VCaP (cell line): ENCODE measurements at regions not wholly inside any gene's neighbourhood (a gene's known extent, or its start where the extent isn't known, plus 50 kb on each side); places are given as distances from the start of the nearest gene placed in this dataset.

Experiments
- H3K27ac ChIP-seq: fragments of 450-650 bp; 2 replicates; pipeline ENCODE4 v1.5.1; 2017
- CTCF ChIP-seq: fragments of 450-650 bp; conservative IDR thresholded peaks from 2 replicates; pipeline ENCODE4 v1.5.1; 2017; ENCODE audit warnings: mild to moderate bottlenecking, moderate library complexity

- TF ChIP-seq CTCF: no peak
- no peak overlapping the region for H3K27ac ChIP-seq
These were observed 364.1 kb upstream of the KCNMB2 start for GRCh38 chr3:178172121-178172520.

GRCh38 chr3:178174201-178174915 lies 361.9 kb upstream of the KCNMB2 start:
- no peak for TF ChIP-seq CTCF
- no peak overlapping the region for H3K27ac ChIP-seq

DNA sequence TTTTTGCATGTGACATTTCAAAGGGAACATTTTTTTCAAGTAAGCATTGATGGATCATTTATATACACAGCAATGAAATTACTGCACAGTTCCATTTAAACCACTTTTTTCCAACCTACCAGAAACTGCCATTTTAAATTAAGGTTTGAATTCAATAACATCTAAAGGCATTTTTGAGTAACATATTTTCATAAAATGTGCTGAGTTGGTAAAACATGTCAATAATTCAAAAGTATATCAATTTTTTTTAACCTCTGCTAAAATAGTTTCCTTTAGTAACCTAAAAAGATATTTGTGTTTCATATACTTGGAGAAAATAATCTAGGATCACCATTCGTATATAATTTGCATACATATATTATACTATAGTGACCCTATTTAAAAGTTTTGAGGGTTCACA lies 355.1 kb upstream of the KCNMB2 start:
- no peak overlapping the region for H3K27ac ChIP-seq
- TF ChIP-seq CTCF: no peak

DNA sequence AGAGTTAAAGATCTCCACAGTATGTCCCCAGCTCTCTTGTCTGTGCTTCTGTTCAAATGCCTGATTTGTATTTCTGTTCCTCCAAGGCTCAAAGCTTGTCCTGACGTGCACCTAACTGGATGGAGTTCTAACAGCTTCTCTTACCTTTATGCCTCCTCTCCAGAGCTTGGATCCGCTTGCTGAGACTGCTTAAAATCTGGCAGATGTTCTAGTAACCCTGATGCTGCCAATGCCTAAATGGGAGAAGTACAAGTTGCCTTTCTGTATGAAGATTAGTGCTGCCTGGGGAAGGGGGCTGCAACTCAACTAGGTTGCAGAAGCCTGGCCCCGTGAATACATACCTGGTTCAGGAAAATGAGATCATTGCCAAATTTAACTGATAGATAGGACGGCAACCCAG lies 354.5 kb upstream of the KCNMB2 start:
- H3K27ac ChIP-seq: no peak overlapping the region
- TF ChIP-seq CTCF: no peak

GRCh38 chr3:178182337-178182779 lies 353.9 kb upstream of the KCNMB2 start:
- no peak overlapping the region for H3K27ac ChIP-seq
- TF ChIP-seq CTCF: no peak

GRCh38 chr3:178184833-178185232 lies 351.4 kb upstream of the KCNMB2 start:
- no peak overlapping the region for H3K27ac ChIP-seq
- no peak for TF ChIP-seq CTCF

GRCh38 chr3:178186666-178187065 lies 349.6 kb upstream of the KCNMB2 start:
- H3K27ac ChIP-seq: no peak overlapping the region
- no peak for TF ChIP-seq CTCF
